Astrocyte (in vitro differentiated cells and primary cell): ENCODE measurements at regions not wholly inside any gene's neighbourhood (a gene's known extent, or its start where the extent isn't known, plus 50 kb on each side); places are given as distances from the start of the nearest gene placed in this dataset.

ENCODE experiments used
- CTCF ChIP-seq: IDR thresholded peaks from 2 replicates; pipeline ENCODE4 v1.5.1; 2011; ENCODE audit warnings: low read depth, mild to moderate bottlenecking, inconsistent platforms, low read length, moderate library complexity; ENCODE audit not compliant: insufficient read depth
- EZH2 ChIP-seq: IDR thresholded peaks from 2 replicates; pipeline ENCODE4 v1.6.1; 2012; ENCODE audit warnings: mild to moderate bottlenecking, low read length, inconsistent platforms; ENCODE audit not compliant: insufficient read depth

GRCh38 chr4:176856421-176856820 lies 63.7 kb upstream of the VEGFC start:
- TF ChIP-seq CTCF (no peak), EZH2 (no peak)
